PC-9 (cell line): ENCODE measurements at regions not wholly inside any gene's neighbourhood (a gene's known extent, or its start where the extent isn't known, plus 50 kb on each side); places are given as distances from the start of the nearest gene placed in this dataset.

Experiments
- BruUV-seq: library from RNA; stranded (reverse); fragments of 400-500 nt; replicated peaks from 2 replicates; lab custom pipeline; 2021; lab: Mats Ljungman, UMichigan
- CTCF ChIA-PET: fragments of 300-600 bp; sonication (Branson Sonifier 250); formaldehyde crosslinking; loops from one replicate; lab custom pipeline; 2022; ENCODE audit warnings: antibody characterized with exemption; lab: Charles Lee
- POLR2A ChIA-PET: fragments of 300-600 bp; sonication (Branson Sonifier 250); formaldehyde crosslinking; loops from one replicate; lab custom pipeline; 2022; ENCODE audit warnings: antibody characterized with exemption; ENCODE audit not compliant: unreplicated experiment; lab: Charles Lee
- DNase-seq, 2 experiments: peaks; one replicate each; pipeline versions ENCODE4 v3.0.0 to v3.0.0-alpha.2; 2015 to 2022; ENCODE audit warnings: mixed read lengths in 1 of 2
- H2AFZ ChIP-seq: fragments of 200-600 bp; sonication (generic); 2 replicates; pipeline ENCODE4 v1.8.1; 2017; ENCODE audit warnings: antibody characterized with exemption
- H3F3A ChIP-seq: fragments of 200-600 bp; sonication (generic); 2 replicates; pipeline ENCODE4 v1.8.1; 2017; ENCODE audit warnings: antibody characterized with exemption, mild to moderate bottlenecking, low read depth; ENCODE audit not compliant: insufficient read depth
- H3K27ac ChIP-seq: fragments of 200-600 bp; sonication (generic); 2 replicates; pipeline ENCODE4 v1.6.1; 2016; ENCODE audit warnings: mixed run types
- H3K27me3 ChIP-seq: fragments of 200-600 bp; sonication (generic); 2 replicates; pipeline ENCODE4 v1.6.1; 2016; ENCODE audit warnings: low read depth, mixed run types; ENCODE audit not compliant: insufficient read depth
- H3K36me3 ChIP-seq: fragments of 200-600 bp; sonication (generic); 2 replicates; pipeline ENCODE4 v1.6.1; 2016; ENCODE audit warnings: low read depth, mixed run types
- H3K4me1 ChIP-seq: fragments of 200-600 bp; sonication (generic); replicated peaks from 2 replicates; pipeline ENCODE4 v1.6.1; 2016; ENCODE audit warnings: mixed run types; ENCODE audit not compliant: insufficient read depth
- H3K4me2 ChIP-seq: fragments of 200-600 bp; sonication (generic); 2 replicates; pipeline ENCODE4 v1.6.1; 2017; ENCODE audit warnings: mixed run types
- H3K4me3 ChIP-seq: fragments of 200-600 bp; sonication (generic); 2 replicates; pipeline ENCODE4 v1.6.1; 2016; ENCODE audit warnings: mixed run types
- H3K79me2 ChIP-seq: fragments of 200-600 bp; sonication (generic); 2 replicates; pipeline ENCODE4 v1.6.1; 2017; ENCODE audit warnings: low read depth, mixed run types
- H3K9me2 ChIP-seq: fragments of 200-600 bp; sonication (generic); 2 replicates; pipeline ENCODE4 v1.8.1; 2017; ENCODE audit warnings: mild to moderate bottlenecking; ENCODE audit not compliant: insufficient read depth
- H3K9me3 ChIP-seq: fragments of 200-600 bp; sonication (generic); 2 replicates; pipeline ENCODE4 v1.8.1; 2016; ENCODE audit warnings: low read depth; ENCODE audit not compliant: insufficient read depth
- H4K20me1 ChIP-seq: fragments of 200-600 bp; sonication (generic); 2 replicates; pipeline ENCODE4 v1.8.1; 2017; ENCODE audit not compliant: insufficient read depth
- EZH2 ChIP-seq: fragments of 200-600 bp; sonication (generic); IDR thresholded peaks from 2 replicates; pipeline ENCODE4 v1.8.0; 2017; ENCODE audit warnings: antibody characterized with exemption, low read depth
- intact Hi-C: fragments of 100-400 bp; cut with micrococcal nuclease; formaldehyde crosslinking; loops from one replicate; pipeline ENCODE4 v1.10.0; 2022; ENCODE audit not compliant: unreplicated experiment
- TF ChIP-seq, protein P1 (sequence below): fragments of 200-600 bp; sonication (generic); conservative IDR thresholded peaks from 2 replicates; pipeline ENCODE4 v1.6.1; 2017; ENCODE audit warnings: mixed run types, antibody characterized with exemption, mild to moderate bottlenecking, moderate library complexity

DNA sequence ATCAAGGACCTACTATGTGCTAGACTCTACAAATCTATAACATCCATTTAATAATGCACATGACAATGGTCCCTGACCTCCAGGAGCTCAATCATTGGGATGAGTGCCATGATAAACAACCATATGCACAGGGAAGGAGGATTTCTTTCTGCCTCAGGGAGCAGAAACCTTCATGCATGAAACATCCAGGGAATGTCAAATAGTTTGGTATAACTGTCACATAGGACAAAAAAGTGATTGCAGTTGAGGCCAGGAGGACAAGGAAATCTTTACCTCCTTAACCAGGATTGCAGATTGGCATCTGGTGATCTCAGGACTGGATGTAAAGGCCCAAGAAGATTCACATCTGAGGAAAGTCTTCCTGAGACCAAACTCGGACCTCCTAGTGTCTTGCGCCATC lies 993.1 kb downstream of the KCNMA1 start:
- no peak for DNase-seq
- H3K9me2 ChIP-seq: no peaks in the 10 kb centered on the region
- no peaks in the 10 kb centered on the region for H3K36me3 ChIP-seq
- H3K9me3 ChIP-seq: no peaks in the 10 kb centered on the region
- no peak for TF ChIP-seq EZH2
- TF ChIP-seq, protein P1, sequence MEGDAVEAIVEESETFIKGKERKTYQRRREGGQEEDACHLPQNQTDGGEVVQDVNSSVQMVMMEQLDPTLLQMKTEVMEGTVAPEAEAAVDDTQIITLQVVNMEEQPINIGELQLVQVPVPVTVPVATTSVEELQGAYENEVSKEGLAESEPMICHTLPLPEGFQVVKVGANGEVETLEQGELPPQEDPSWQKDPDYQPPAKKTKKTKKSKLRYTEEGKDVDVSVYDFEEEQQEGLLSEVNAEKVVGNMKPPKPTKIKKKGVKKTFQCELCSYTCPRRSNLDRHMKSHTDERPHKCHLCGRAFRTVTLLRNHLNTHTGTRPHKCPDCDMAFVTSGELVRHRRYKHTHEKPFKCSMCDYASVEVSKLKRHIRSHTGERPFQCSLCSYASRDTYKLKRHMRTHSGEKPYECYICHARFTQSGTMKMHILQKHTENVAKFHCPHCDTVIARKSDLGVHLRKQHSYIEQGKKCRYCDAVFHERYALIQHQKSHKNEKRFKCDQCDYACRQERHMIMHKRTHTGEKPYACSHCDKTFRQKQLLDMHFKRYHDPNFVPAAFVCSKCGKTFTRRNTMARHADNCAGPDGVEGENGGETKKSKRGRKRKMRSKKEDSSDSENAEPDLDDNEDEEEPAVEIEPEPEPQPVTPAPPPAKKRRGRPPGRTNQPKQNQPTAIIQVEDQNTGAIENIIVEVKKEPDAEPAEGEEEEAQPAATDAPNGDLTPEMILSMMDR: no peak
- H4K20me1 ChIP-seq: no peaks in the 10 kb centered on the region
- intact Hi-C loops: no loop called here
- H3K4me3 ChIP-seq: no peak overlapping the region
- no peak overlapping the region for H3K27ac ChIP-seq
- no peaks in the 10 kb centered on the region for H3K4me1 ChIP-seq
- POLR2A ChIA-PET: no interaction called here
- H2AFZ ChIP-seq: no peak overlapping the region
- CTCF ChIA-PET: no interaction called here
- H3K79me2 ChIP-seq: no peaks in the 10 kb centered on the region
- no TSS peak for BruUV-seq
- H3F3A ChIP-seq: no peaks in the 10 kb centered on the region
- no peaks in the 10 kb centered on the region for H3K27me3 ChIP-seq
- no peak overlapping the region for H3K4me2 ChIP-seq

DNA sequence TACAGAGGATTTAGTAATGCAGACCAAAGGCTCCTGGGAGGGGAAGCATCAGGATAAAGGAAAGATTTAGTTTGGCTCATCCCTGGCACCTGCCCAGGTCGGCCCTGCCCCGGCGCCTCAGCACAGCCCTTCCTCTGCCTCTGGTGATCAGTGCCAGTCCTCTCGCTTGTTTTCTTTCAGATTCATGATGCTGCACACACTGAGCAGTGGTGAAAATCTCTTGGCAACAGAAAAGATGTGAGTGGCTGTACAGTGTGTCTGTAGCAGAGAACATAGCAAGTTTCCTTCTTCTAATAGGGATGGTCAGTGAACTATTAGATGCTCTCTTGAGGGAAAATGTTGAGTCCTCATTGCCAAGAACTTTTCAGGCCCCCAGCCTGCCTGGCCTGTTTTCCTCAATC lies 994.1 kb downstream of the KCNMA1 start:
- Histone ChIP-seq H3F3A (no peaks in the 10 kb centered on the region), H3K9me3 (no peaks in the 10 kb centered on the region), H3K4me2 (no peak overlapping the region), H3K27ac (no peak overlapping the region), H3K79me2 (no peaks in the 10 kb centered on the region), H3K4me3 (no peak overlapping the region), H2AFZ (no peak overlapping the region), H3K36me3 (no peaks in the 10 kb centered on the region), H4K20me1 (no peaks in the 10 kb centered on the region), H3K27me3 (no peaks in the 10 kb centered on the region), H3K4me1 (no peaks in the 10 kb centered on the region), H3K9me2 (no peaks in the 10 kb centered on the region)
- intact Hi-C loops: no loop called here
- POLR2A ChIA-PET: no interaction called here
- DNase-seq: no peak
- TF ChIP-seq, protein P1: no peak
- TF ChIP-seq EZH2: no peak
- CTCF ChIA-PET: no interaction called here
- BruUV-seq: no TSS peak

DNA sequence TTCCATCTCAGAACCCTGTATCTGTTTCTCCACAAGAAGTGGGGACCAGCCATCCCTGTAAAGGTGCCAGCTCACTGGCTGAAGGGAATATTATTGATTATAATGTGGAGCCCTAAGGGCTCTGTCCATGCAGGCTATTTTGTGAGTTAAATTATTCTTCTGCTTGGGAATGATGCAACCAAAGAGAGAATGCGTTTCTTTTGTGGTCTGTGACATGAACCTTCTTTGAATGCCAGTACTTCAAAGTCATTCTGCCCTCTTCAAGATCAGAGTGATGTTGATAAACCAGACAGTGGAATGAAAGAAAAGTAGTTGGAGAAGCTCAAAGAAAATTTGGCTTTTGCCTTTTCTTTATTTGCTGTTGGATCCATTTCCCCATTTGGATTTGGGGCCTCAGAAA lies 995.2 kb downstream of the KCNMA1 start:
- no peaks in the 10 kb centered on the region for H4K20me1 ChIP-seq
- no peaks in the 10 kb centered on the region for H3K27me3 ChIP-seq
- H3K36me3 ChIP-seq: no peaks in the 10 kb centered on the region
- intact Hi-C loops: no loop called here
- POLR2A ChIA-PET: no interaction called here
- no peaks in the 10 kb centered on the region for H3K9me2 ChIP-seq
- no peak overlapping the region for H2AFZ ChIP-seq
- H3K27ac ChIP-seq: no peak overlapping the region
- H3K9me3 ChIP-seq: no peaks in the 10 kb centered on the region
- no peaks in the 10 kb centered on the region for H3F3A ChIP-seq
- H3K4me1 ChIP-seq: no peaks in the 10 kb centered on the region
- no peak for TF ChIP-seq EZH2
- TF ChIP-seq, protein P1: no peak
- H3K4me3 ChIP-seq: no peak overlapping the region
- H3K79me2 ChIP-seq: no peaks in the 10 kb centered on the region
- BruUV-seq: no TSS peak
- DNase-seq: no peak
- CTCF ChIA-PET: no interaction called here
- H3K4me2 ChIP-seq: no peak overlapping the region
